ENCODE measurements at regions not wholly inside any gene's neighbourhood (a gene's known extent, or its start where the extent isn't known, plus 50 kb on each side); places are given as distances from the start of the nearest gene placed in this dataset.

DNA sequence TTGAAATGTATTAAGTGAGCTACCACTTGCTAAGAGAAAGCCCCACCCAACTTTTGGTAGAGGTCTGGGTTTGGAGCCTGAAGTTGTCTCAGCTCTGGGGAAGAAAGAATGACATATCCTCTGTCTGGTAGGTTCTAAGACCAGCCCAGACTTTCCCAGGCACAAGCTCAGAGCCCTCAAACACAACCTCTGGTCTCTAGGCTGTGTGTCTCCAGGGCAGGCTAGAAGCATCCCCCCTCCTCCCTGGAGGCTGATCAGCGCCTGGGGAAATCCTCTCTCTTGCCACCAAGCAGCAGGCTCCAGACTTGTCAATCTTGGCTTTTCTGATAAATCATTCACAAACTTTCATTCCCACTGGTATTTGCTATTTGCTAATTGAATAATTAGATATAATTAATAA lies 226.5 kb upstream of the CST7 start:
- no peak overlapping the region for H3K4me3 ChIP-seq (IDR thresholded peaks at IDR 0.05; ENCODE audit: insufficient read depth, low read depth, low read length)
- no peak overlapping the region for H2AFZ ChIP-seq (ENCODE audit: low read depth)
- no peaks in the 10 kb centered on the region for H3K27me3 ChIP-seq (ENCODE audit: insufficient read depth, low read depth)
- H4K20me1 ChIP-seq (ENCODE audit: insufficient read depth): no peaks in the 10 kb centered on the region
- no peak overlapping the region for H3K4me2 ChIP-seq
- H3K4me1 ChIP-seq (ENCODE audit: low read depth, poor library complexity, severe bottlenecking): peaks cover 16% of the 10 kb centered on the region
- TF ChIP-seq CTCF (conservative IDR thresholded peaks at IDR 0.05; ENCODE audit: low read depth, low read length): no peak
- no peak overlapping the region for H3K27ac ChIP-seq
- H3K9ac ChIP-seq: no peak overlapping the region
- no peaks in the 10 kb centered on the region for H3K79me2 ChIP-seq (ENCODE audit: insufficient read depth, low read depth)
- no peaks in the 10 kb centered on the region for H3K36me3 ChIP-seq (ENCODE audit: insufficient read depth)

GRCh38 chr20:24723186-24723585 lies 225.9 kb upstream of the CST7 start:
- H2AFZ ChIP-seq (ENCODE audit: low read depth): no peak overlapping the region
- no peaks in the 10 kb centered on the region for H3K27me3 ChIP-seq (ENCODE audit: insufficient read depth, low read depth)
- H3K9ac ChIP-seq: no peak overlapping the region
- no peak overlapping the region for H3K27ac ChIP-seq
- no peaks in the 10 kb centered on the region for H4K20me1 ChIP-seq (ENCODE audit: insufficient read depth)
- H3K4me1 ChIP-seq (ENCODE audit: low read depth, poor library complexity, severe bottlenecking): peaks cover 10% of the 10 kb centered on the region
- no peak overlapping the region for H3K4me2 ChIP-seq
- H3K4me3 ChIP-seq (IDR thresholded peaks at IDR 0.05; ENCODE audit: insufficient read depth, low read depth, low read length): no peak overlapping the region
- TF ChIP-seq CTCF (conservative IDR thresholded peaks at IDR 0.05; ENCODE audit: low read depth, low read length): no peak
- no peaks in the 10 kb centered on the region for H3K79me2 ChIP-seq (ENCODE audit: insufficient read depth, low read depth)
- no peaks in the 10 kb centered on the region for H3K36me3 ChIP-seq (ENCODE audit: insufficient read depth)

- H3K79me2 ChIP-seq (ENCODE audit: insufficient read depth, low read depth): no peaks in the 10 kb centered on the region
- H3K27me3 ChIP-seq (ENCODE audit: insufficient read depth, low read depth): no peaks in the 10 kb centered on the region
- H3K9ac ChIP-seq: no peak overlapping the region
- H3K36me3 ChIP-seq (ENCODE audit: insufficient read depth): no peaks in the 10 kb centered on the region
- TF ChIP-seq CTCF (conservative IDR thresholded peaks at IDR 0.05; ENCODE audit: low read depth, low read length): no peak
- H3K4me2 ChIP-seq: no peak overlapping the region
- H3K4me1 ChIP-seq (ENCODE audit: low read depth, poor library complexity, severe bottlenecking): peaks cover 4% of the 10 kb centered on the region
- H2AFZ ChIP-seq (ENCODE audit: low read depth): no peak overlapping the region
- no peaks in the 10 kb centered on the region for H4K20me1 ChIP-seq (ENCODE audit: insufficient read depth)
- no peak overlapping the region for H3K4me3 ChIP-seq (IDR thresholded peaks at IDR 0.05; ENCODE audit: insufficient read depth, low read depth, low read length)
- no peak overlapping the region for H3K27ac ChIP-seq
These were observed 225.3 kb upstream of the CST7 start for GRCh38 chr20:24723647-24724352.

GRCh38 chr20:24724982-24725533 lies 224.0 kb upstream of the CST7 start:
- Histone ChIP-seq H3K27ac (no peak overlapping the region), H3K27me3 (ENCODE audit: insufficient read depth, low read depth) (no peaks in the 10 kb centered on the region), H2AFZ (ENCODE audit: low read depth) (no peak overlapping the region), H3K4me3 (IDR thresholded peaks at IDR 0.05; ENCODE audit: insufficient read depth, low read depth, low read length) (no peak overlapping the region), H4K20me1 (ENCODE audit: insufficient read depth) (no peaks in the 10 kb centered on the region), H3K4me1 (ENCODE audit: low read depth, poor library complexity, severe bottlenecking) (no peaks in the 10 kb centered on the region), H3K9ac (no peak overlapping the region), H3K36me3 (ENCODE audit: insufficient read depth) (no peaks in the 10 kb centered on the region), H3K79me2 (ENCODE audit: insufficient read depth, low read depth) (no peaks in the 10 kb centered on the region), H3K4me2 (no peak overlapping the region)
- no peak for TF ChIP-seq CTCF (conservative IDR thresholded peaks at IDR 0.05; ENCODE audit: low read depth, low read length)
